HT1080 (cell line): ENCODE measurements at regions not wholly inside any gene's neighbourhood (a gene's known extent, or its start where the extent isn't known, plus 50 kb on each side); places are given as distances from the start of the nearest gene placed in this dataset.
"Not testable (repeated sequence)": the region's sequence is repeated elsewhere in the genome, so short reads cannot be mapped to it uniquely, and the experiment has no call there.

ENCODE experiments used
- DNase-seq: peaks from one replicate; pipeline ENCODE4 v3.0.0-alpha.2; 2015; ENCODE audit warnings: low read depth

GRCh38 chr6:78231002-78231401, 578.2 kb downstream of the MEI4 start:
- peak; percentile 24 for DNase-seq

GRCh38 chr6:78243519-78243918, 590.7 kb downstream of the MEI4 start:
- peak; percentile 67 for DNase-seq

GRCh38 chr6:78251931-78252330, 599.1 kb downstream of the MEI4 start:
- DNase-seq, result peak; percentile 7

GRCh38 chr6:78253618-78254017, 600.8 kb downstream of the MEI4 start:
- DNase-seq, result no peak

- no peak for DNase-seq
These were observed 607.1 kb downstream of the MEI4 start for GRCh38 chr6:78259935-78260334.

- DNase-seq, result not testable (repeated sequence)
These were observed 606.9 kb upstream of the IRAK1BP1 start for GRCh38 chr6:78260427-78260826.

GRCh38 chr6:78268591-78269452, 598.5 kb upstream of the IRAK1BP1 start:
- DNase-seq, result peak; percentile 3

- peak; percentile 1 for DNase-seq
These were observed 566.5 kb upstream of the IRAK1BP1 start for GRCh38 chr6:78300885-78301284.

- DNase-seq, result no peak
These were observed 564.9 kb upstream of the IRAK1BP1 start for GRCh38 chr6:78302411-78302810.

GRCh38 chr6:78308025-78308424, 559.3 kb upstream of the IRAK1BP1 start:
- DNase-seq, result peak; percentile 39

- DNase-seq, result no peak
These were observed 545.1 kb upstream of the IRAK1BP1 start for GRCh38 chr6:78322068-78322845.

- DNase-seq, result peak; percentile 62
These were observed 543.1 kb upstream of the IRAK1BP1 start for GRCh38 chr6:78324213-78324612.

- no peak for DNase-seq
These were observed 526.6 kb upstream of the IRAK1BP1 start for GRCh38 chr6:78340755-78341154.

- no peak for DNase-seq
These were observed 521.5 kb upstream of the IRAK1BP1 start for GRCh38 chr6:78345882-78346281.

- no peak for DNase-seq
These were observed 520.0 kb upstream of the IRAK1BP1 start for GRCh38 chr6:78347191-78347916.

GRCh38 chr6:78353040-78353439, 514.3 kb upstream of the IRAK1BP1 start:
- DNase-seq, result no peak

GRCh38 chr6:78363688-78364087, 503.7 kb upstream of the IRAK1BP1 start:
- no peak for DNase-seq

- no peak for DNase-seq
These were observed 501.9 kb upstream of the IRAK1BP1 start for GRCh38 chr6:78365473-78365872.

GRCh38 chr6:78377056-78377455, 490.3 kb upstream of the IRAK1BP1 start:
- no peak for DNase-seq

GRCh38 chr6:78379982-78380381, 487.4 kb upstream of the IRAK1BP1 start:
- DNase-seq, result no peak

GRCh38 chr6:78380541-78380940, 486.8 kb upstream of the IRAK1BP1 start:
- DNase-seq, result no peak

- DNase-seq, result no peak
These were observed 483.4 kb upstream of the IRAK1BP1 start for GRCh38 chr6:78383968-78384367.
